Neutrophil (primary cell): ENCODE measurements at regions not wholly inside any gene's neighbourhood (a gene's known extent, or its start where the extent isn't known, plus 50 kb on each side); places are given as distances from the start of the nearest gene placed in this dataset.

Experiments
- H3K27ac ChIP-seq: fragments of 200-600 bp; sonication (generic); 2 replicates; pipeline ENCODE4 v1.5.1; 2016; ENCODE audit warnings: mild to moderate bottlenecking, moderate library complexity
- H3K27me3 ChIP-seq: fragments of 200-600 bp; sonication (generic); 2 replicates; pipeline ENCODE4 v1.6.0; 2016; ENCODE audit warnings: mild to moderate bottlenecking
- H3K36me3 ChIP-seq: fragments of 200-600 bp; sonication (generic); 2 replicates; pipeline ENCODE4 v1.5.1; 2017
- H3K4me1 ChIP-seq, 2 experiments: fragments of 200-600 bp in 1 of 2; sonication (generic) in 1 of 2; 1 replicate in 1 of 2; 2 replicates in 1 of 2; pipeline versions ENCODE4 v1.5.1 to v1.6.1; 2013 to 2016; ENCODE audit warnings: low read depth in 1 of 2, low read length in 1 of 2, mild to moderate bottlenecking in 1 of 2, moderate library complexity in 1 of 2; ENCODE audit not compliant: control insufficient read depth in 1 of 2, insufficient read depth in 1 of 2
- H3K4me3 ChIP-seq, 2 experiments: fragments of 200-600 bp in 1 of 2; sonication (generic) in 1 of 2; 1 replicate in 1 of 2; 2 replicates in 1 of 2; pipeline ENCODE4 v1.5.1; 2013 to 2016; ENCODE audit warnings: low read depth in 1 of 2, low read length in 1 of 2, mild to moderate bottlenecking in 1 of 2, moderate library complexity in 1 of 2
- H3K9me3 ChIP-seq: fragments of 200-600 bp; sonication (generic); 2 replicates; pipeline ENCODE4 v1.5.1; 2016
- CTCF ChIP-seq: fragments of 200-600 bp; sonication (generic); IDR thresholded peaks from 2 replicates; pipeline ENCODE4 v1.5.1; 2016; ENCODE audit warnings: antibody characterized with exemption

DNA sequence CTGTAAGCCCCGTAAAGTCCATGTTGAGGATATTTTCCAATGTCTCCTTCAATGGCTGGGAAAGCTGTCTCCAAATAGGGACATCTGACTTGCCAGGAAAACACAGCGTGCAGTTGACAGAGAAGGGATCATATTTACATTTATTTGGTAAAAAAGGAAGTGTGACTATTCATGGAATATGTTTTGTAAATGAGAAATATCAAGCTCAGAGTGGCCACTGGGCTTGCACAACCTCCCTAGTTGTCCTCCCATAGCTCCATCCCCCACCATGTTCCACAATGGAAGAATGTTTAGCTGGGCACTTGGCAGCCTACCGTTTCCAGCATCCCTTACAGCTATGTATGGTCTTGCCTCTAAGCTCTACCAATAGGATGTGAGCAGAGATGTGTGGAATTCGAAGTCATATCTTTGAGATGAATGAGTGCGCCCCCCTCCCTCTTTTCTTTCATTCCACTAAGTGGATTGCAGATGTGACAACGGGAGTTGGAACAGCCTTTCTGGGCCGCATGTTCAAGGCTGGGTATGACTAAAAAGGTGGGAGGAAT lies 306.6 kb upstream of the ZMIZ1 start:
- H3K36me3 ChIP-seq = no peaks in the 10 kb centered on the region
- H3K27ac ChIP-seq = no peak overlapping the region
- no peaks in the 10 kb centered on the region for H3K27me3 ChIP-seq
- no peak for TF ChIP-seq CTCF
- no peaks in the 10 kb centered on the region for H3K9me3 ChIP-seq
- H3K4me1 ChIP-seq = peaks cover 9 to 10% of the 10 kb centered on the region in 2 experiments
- H3K4me3 ChIP-seq = no peak overlapping the region

DNA sequence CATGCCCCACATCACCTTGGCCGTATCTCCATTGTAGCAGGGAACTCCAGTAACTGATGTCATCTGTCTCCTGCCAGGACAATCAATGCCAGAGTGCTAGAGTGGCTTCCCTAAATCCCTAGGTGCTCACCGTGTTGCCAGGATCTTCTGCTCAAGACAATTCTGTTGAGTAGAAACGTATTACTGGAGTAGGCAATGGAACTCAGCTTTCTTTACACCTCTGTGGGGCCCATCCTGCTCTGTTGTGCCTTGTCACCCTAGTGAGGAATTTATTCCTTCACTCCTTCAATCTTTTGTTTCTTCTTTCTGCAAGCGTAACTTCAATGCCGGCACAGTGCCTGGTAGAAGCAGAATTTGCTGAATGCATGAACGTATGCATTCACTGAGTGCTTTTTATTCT lies 305.5 kb upstream of the ZMIZ1 start:
- TF ChIP-seq CTCF = no peak
- Histone ChIP-seq H3K4me1 (no peaks in the 10 kb centered on the region), H3K27ac (no peak overlapping the region), H3K4me3 (no peak overlapping the region), H3K36me3 (no peaks in the 10 kb centered on the region), H3K27me3 (no peaks in the 10 kb centered on the region), H3K9me3 (no peaks in the 10 kb centered on the region)

GRCh38 chr10:78763651-78764395 lies 304.9 kb upstream of the ZMIZ1 start:
- H3K27ac ChIP-seq = no peak overlapping the region
- H3K4me1 ChIP-seq = no peaks in the 10 kb centered on the region
- no peaks in the 10 kb centered on the region for H3K9me3 ChIP-seq
- no peak overlapping the region for H3K4me3 ChIP-seq
- no peak for TF ChIP-seq CTCF
- H3K27me3 ChIP-seq = no peaks in the 10 kb centered on the region
- H3K36me3 ChIP-seq = no peaks in the 10 kb centered on the region

DNA sequence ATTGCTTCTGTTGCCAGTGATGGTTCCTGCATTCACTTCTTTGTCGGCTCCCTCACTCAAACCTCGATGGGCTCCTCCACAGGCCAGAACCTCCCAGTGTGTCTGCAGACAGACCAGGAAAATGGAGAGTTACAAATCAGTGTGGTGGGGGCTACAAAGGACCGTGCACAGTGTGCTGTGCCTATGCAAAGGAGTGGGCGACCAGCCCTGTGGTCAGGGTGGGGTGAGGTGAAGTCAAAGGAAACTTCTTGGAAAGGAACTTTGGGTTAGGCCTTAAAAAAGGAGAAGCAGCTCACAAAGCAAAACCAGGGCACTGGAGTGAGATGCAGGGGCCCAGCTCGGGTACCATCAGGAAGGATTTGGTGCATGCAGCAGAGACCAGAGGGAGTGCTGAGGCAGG lies 304.3 kb upstream of the ZMIZ1 start:
- no peak for TF ChIP-seq CTCF
- H3K4me3 ChIP-seq = no peak overlapping the region
- H3K27ac ChIP-seq = no peak overlapping the region
- no peaks in the 10 kb centered on the region for H3K36me3 ChIP-seq
- no peaks in the 10 kb centered on the region for H3K4me1 ChIP-seq
- no peaks in the 10 kb centered on the region for H3K9me3 ChIP-seq
- no peaks in the 10 kb centered on the region for H3K27me3 ChIP-seq

DNA sequence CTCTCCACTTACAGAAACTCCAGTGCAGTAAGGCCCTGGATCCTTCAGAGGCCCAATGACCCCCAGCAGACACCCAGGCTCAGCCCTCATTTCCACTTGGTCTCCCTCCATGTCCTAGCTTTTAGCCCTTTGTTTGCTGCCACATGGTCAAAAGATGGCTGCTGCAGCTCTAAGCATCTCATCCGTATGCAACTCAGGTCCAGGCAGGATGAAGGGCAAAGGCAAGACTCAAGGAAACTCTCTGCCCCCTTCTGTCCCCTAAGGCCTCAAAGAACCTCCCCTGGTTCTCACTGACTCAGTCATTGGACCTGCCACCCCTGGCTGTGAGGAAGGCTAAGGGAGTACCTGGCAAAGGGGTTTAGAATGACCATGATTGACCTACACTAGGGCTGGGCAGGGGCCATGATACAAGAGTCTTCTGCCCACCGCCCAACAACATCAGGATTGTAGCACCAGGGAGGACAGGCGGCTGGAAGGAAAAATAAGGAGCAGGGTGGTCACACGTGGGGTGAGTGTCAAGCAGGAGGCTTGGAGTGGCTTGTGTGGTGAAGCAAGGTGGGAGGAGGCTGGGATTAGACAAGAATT lies 303.8 kb upstream of the ZMIZ1 start:
- no peak for TF ChIP-seq CTCF

More for the DNA sequence above, 303.8 kb upstream of the ZMIZ1 start:
- Histone ChIP-seq H3K27ac (no peak overlapping the region), H3K4me3 (no peak overlapping the region), H3K27me3 (no peaks in the 10 kb centered on the region), H3K4me1 (no peaks in the 10 kb centered on the region), H3K36me3 (no peaks in the 10 kb centered on the region), H3K9me3 (no peaks in the 10 kb centered on the region)
